ENCODE measurements at regions not wholly inside any gene's neighbourhood (a gene's known extent, or its start where the extent isn't known, plus 50 kb on each side); places are given as distances from the start of the nearest gene placed in this dataset.
A peak's percentile ranks its signal among the peaks of the same experiment; 100 is the strongest.

DNA sequence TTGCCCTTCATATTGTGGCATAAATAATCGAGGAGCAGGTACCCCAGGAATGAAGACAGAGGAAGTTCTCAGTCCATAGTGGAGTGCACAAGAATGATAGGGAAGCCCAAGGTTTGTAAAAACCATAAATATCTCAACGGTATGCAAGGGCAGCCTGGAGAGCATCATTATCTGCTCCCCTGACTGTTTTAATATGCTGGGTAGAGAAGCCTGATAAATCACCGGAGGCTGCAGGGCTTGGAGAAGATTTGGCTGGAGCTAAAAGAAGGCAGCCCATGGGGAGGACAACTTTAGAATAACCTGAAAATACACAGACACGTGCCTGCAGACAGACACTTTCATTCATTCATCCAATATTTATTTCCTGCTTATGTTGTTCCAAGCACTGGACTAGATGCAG is 205.2 kb upstream of the RPL38 start:
- no peak overlapping the region for H3K4me3 ChIP-seq
- intact Hi-C loops (cut with DNase I): no loop called here
- 25 to 46% methylated on average over 4 of the region's 4 CpGs for WGBS, 2 donors
- peak in 2 of 4 donors; percentile 34 to 79 for TF ChIP-seq EP300 (IDR thresholded peaks at IDR 0.05)
- no peak for TF ChIP-seq POLR2A (IDR thresholded peaks at IDR 0.05)
- TF ChIP-seq, protein P1, sequence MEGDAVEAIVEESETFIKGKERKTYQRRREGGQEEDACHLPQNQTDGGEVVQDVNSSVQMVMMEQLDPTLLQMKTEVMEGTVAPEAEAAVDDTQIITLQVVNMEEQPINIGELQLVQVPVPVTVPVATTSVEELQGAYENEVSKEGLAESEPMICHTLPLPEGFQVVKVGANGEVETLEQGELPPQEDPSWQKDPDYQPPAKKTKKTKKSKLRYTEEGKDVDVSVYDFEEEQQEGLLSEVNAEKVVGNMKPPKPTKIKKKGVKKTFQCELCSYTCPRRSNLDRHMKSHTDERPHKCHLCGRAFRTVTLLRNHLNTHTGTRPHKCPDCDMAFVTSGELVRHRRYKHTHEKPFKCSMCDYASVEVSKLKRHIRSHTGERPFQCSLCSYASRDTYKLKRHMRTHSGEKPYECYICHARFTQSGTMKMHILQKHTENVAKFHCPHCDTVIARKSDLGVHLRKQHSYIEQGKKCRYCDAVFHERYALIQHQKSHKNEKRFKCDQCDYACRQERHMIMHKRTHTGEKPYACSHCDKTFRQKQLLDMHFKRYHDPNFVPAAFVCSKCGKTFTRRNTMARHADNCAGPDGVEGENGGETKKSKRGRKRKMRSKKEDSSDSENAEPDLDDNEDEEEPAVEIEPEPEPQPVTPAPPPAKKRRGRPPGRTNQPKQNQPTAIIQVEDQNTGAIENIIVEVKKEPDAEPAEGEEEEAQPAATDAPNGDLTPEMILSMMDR (IDR thresholded peaks at IDR 0.05): no peak
- TF ChIP-seq POLR2AphosphoS5 (IDR thresholded peaks at IDR 0.05): peak; percentile 76 to 97 (median 87)
- H3K27me3 ChIP-seq: peaks cover 0 to 22% (median 11%) of the 10 kb centered on the region in 3 donors
- H3K9me3 ChIP-seq: no peaks in the 10 kb centered on the region
- DNase-seq: no peak
- H3K27ac ChIP-seq: no peak overlapping the region
- peaks cover 0 to 17% (median 14%) of the 10 kb centered on the region in 4 donors for H3K4me1 ChIP-seq
- no peaks in the 10 kb centered on the region for H3K36me3 ChIP-seq

DNA sequence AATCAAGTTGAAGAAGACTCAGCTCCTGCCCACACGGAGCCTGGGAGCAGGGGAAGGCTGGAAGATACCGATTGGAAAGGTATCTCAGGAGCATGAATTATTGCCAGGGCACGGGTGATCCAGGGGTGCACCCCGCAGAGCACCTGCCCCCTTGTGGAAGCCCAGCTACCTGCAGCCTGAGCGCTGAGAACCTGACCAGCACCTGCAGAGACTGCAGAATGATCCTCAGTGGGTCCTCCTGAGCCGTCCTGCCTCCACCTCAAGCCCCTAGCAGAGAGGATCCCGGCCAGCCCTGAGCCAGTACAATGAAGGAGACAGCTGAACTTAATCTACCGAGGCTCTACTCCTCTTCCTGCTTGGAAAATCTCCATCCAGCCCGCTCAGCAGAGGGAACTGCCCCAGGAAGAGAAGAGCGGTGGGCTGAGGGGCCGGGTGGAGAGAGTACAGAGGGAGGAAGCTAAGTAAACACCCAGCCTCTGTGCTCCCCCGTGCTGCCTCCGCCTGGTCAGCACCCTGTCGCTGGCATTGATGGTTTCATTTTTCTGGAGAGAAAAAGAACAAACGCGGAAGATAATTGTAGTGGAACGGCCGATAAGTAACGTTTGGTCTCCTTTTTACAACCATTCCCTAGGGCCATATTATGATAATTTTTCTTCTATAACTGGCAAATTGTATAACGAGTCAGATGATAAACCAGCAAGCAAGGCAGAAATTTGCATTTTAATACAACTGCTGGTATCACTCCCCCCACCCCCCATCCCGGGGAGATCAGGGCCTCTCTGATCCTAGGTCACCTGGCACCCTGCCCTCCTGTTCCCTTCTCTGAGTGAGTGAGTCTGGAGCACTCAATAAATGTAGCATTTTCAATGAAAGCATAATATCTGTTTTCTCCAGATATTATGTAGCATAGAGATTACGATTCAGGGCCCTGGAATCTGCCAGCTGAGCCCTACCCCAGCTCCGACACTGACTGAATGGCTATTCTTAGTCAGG is 204.5 kb upstream of the RPL38 start:
- no peaks in the 10 kb centered on the region for H3K9me3 ChIP-seq
- H3K27ac ChIP-seq: no peak overlapping the region
- 24 to 33% methylated on average over 23 of the region's 23 CpGs for WGBS, 2 donors
- H3K36me3 ChIP-seq: no peaks in the 10 kb centered on the region
- H3K27me3 ChIP-seq: peaks cover 0 to 20% (median 11%) of the 10 kb centered on the region in 3 donors
- no peak for DNase-seq
- TF ChIP-seq POLR2AphosphoS5 (IDR thresholded peaks at IDR 0.05) (no peak), EP300 (IDR thresholded peaks at IDR 0.05) (no peak), POLR2A (IDR thresholded peaks at IDR 0.05) (no peak)
- TF ChIP-seq, protein P1 (IDR thresholded peaks at IDR 0.05): peak in 3 of 4 experiments; percentile 38 to 59 (median 58)
- peak overlapping the region in 3 of 4 donors; percentile 2 to 20 (median 11) for H3K4me3 ChIP-seq
- intact Hi-C loops (cut with DNase I): no loop called here
- peaks cover 0 to 17% (median 14%) of the 10 kb centered on the region in 4 donors for H3K4me1 ChIP-seq

DNA sequence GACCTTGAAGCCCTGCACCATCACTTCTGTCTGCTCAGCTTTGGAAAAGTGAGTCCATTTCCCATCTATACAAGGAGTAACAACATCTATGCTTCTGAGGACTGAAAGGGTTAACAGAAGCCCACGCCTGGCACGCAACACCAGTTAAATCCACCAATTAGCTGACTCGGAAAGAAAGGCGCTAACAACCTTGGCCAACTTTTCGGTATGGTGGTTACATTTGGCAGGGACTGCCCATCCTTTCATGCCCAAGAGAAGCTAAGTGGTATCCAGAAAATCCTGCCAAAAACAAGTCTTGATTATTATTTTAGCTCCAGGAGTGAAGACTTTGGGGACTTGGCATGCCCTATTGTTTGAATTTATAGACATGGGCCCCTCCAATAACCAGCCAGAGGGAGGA is 202.3 kb upstream of the RPL38 start:
- peaks cover 0 to 29% (median 26%) of the 10 kb centered on the region in 3 donors for H3K27me3 ChIP-seq
- TF ChIP-seq POLR2A (IDR thresholded peaks at IDR 0.05): no peak
- TF ChIP-seq, protein P1 (IDR thresholded peaks at IDR 0.05): no peak
- TF ChIP-seq EP300 (IDR thresholded peaks at IDR 0.05): no peak
- no peak for TF ChIP-seq POLR2AphosphoS5 (IDR thresholded peaks at IDR 0.05)

DNA sequence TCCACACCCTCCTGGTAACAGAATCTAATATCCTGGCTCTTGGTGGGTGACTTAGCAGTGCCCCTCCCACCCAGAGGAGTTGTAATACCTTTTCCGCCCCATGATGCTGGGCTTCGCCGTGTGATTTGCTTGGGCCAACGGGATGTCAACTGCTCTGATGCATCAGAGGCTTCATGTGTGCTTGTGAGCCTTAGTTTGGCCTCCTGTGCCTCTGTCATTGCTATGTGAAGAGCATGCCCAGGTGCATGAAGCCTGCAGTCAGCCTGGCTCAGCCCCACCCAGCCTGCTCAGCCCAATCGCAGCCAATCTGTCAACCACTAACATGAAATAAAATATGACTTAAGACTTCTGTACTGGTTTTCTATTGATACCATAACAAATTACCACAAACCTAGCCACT is 201.2 kb upstream of the RPL38 start:
- Histone ChIP-seq H3K27ac (no peak overlapping the region), H3K27me3 (peaks cover 0 to 40% (median 31%) of the 10 kb centered on the region in 3 donors), H3K4me3 (no peak overlapping the region), H3K4me1 (peaks cover 0 to 17% (median 14%) of the 10 kb centered on the region in 4 donors), H3K36me3 (no peaks in the 10 kb centered on the region), H3K9me3 (no peaks in the 10 kb centered on the region)
- WGBS, 2 donors: 78 to 88% methylated on average over 5 of the region's 5 CpGs
- DNase-seq: no peak
- no peak for TF ChIP-seq EP300 (IDR thresholded peaks at IDR 0.05)
- TF ChIP-seq POLR2A (IDR thresholded peaks at IDR 0.05): no peak
- intact Hi-C loops (cut with DNase I): no loop called here

More for the DNA sequence above, 202.3 kb upstream of the RPL38 start:
- intact Hi-C loops (cut with DNase I): no loop called here
- Histone ChIP-seq H3K36me3 (no peaks in the 10 kb centered on the region), H3K9me3 (no peaks in the 10 kb centered on the region), H3K4me1 (peaks cover 0 to 17% (median 14%) of the 10 kb centered on the region in 4 donors), H3K4me3 (no peak overlapping the region), H3K27ac (no peak overlapping the region)
- DNase-seq: no peak
- 82 to 86% methylated on average over 5 of the region's 5 CpGs for WGBS, 2 donors

DNA sequence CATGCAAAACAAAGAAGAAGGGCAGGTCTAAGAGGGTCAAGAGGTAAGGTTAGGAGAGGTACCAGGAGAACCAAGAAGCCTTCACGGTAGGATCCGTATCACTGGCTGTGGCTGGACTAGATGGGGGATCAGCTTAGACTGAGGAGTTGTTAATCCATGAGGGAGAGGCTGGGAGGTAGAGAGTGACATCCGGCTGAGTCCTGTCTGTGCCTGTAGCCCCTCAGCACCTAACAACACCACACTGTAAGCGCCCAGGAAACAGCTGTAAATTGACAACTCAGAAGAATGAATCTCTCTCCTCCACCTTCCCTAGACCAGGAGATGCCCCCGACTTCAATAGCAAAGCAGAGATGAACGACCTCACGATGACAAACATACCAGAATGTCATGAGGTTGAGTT is 199.4 kb upstream of the RPL38 start:
- WGBS, 2 donors: 62 to 82% methylated on average over 7 of the region's 7 CpGs
- intact Hi-C loops (cut with DNase I): no loop called here
- H3K27me3 ChIP-seq: peaks cover 0 to 57% (median 38%) of the 10 kb centered on the region in 3 donors

More for the DNA sequence above, 199.4 kb upstream of the RPL38 start:
- no peak for DNase-seq
- Histone ChIP-seq H3K27ac (no peak overlapping the region), H3K4me3 (no peak overlapping the region), H3K9me3 (no peaks in the 10 kb centered on the region), H3K36me3 (no peaks in the 10 kb centered on the region), H3K4me1 (peaks cover 0 to 5% (median 4%) of the 10 kb centered on the region in 4 donors)
- no peak for TF ChIP-seq POLR2A (IDR thresholded peaks at IDR 0.05)
- TF ChIP-seq, protein P1 (IDR thresholded peaks at IDR 0.05): no peak
- TF ChIP-seq POLR2AphosphoS5 (IDR thresholded peaks at IDR 0.05): no peak
- no peak for TF ChIP-seq EP300 (IDR thresholded peaks at IDR 0.05)
